Osteoblast (primary cell): ENCODE measurements at regions not wholly inside any gene's neighbourhood (a gene's known extent, or its start where the extent isn't known, plus 50 kb on each side); places are given as distances from the start of the nearest gene placed in this dataset.

Experiments
- DNase-seq: peaks from one replicate; pipeline ENCODE4 v3.0.0; 2011; ENCODE audit warnings: low spot score, mixed read lengths; ENCODE audit not compliant: insufficient read length; ENCODE audit errors: missing footprints
- H2AFZ ChIP-seq: 2 replicates; pipeline ENCODE4 v1.6.0; 2011; ENCODE audit warnings: mild to moderate bottlenecking, low read length
- H3K27ac ChIP-seq: 2 replicates; pipeline ENCODE4 v1.5.1; 2011; ENCODE audit warnings: mild to moderate bottlenecking, low read depth, low read length, moderate library complexity
- H3K27me3 ChIP-seq: 2 replicates; pipeline ENCODE4 v1.6.0; 2012; ENCODE audit warnings: mild to moderate bottlenecking, control low read depth, inconsistent platforms, low read length, moderate library complexity; ENCODE audit not compliant: insufficient read depth
- H3K36me3 ChIP-seq: 2 replicates; pipeline ENCODE4 v1.5.1; 2011; ENCODE audit warnings: mild to moderate bottlenecking, low read length, control low read depth, moderate library complexity; ENCODE audit not compliant: insufficient read depth
- H3K4me1 ChIP-seq: 2 replicates; pipeline ENCODE4 v1.5.1; 2011; ENCODE audit warnings: mild to moderate bottlenecking, low read length, control low read depth, moderate library complexity; ENCODE audit not compliant: insufficient read depth
- H3K4me2 ChIP-seq: 2 replicates; pipeline ENCODE4 v1.6.0; 2011; ENCODE audit warnings: mild to moderate bottlenecking, low read length; ENCODE audit not compliant: insufficient read depth
- H3K4me3 ChIP-seq: fragments of 200-600 bp; sonication (generic); 3 replicates; pipeline ENCODE4 v1.5.1; 2012; ENCODE audit warnings: mild to moderate bottlenecking, low read length, inconsistent platforms; ENCODE audit not compliant: insufficient read depth
- H3K79me2 ChIP-seq: 2 replicates; pipeline ENCODE4 v1.6.0; 2012; ENCODE audit warnings: mild to moderate bottlenecking, low read length, control low read depth, inconsistent platforms; ENCODE audit not compliant: insufficient read depth
- H3K9me3 ChIP-seq: 2 replicates; pipeline ENCODE4 v1.5.1; 2011; ENCODE audit warnings: low read depth, low read length, control low read depth
- H4K20me1 ChIP-seq: 2 replicates; pipeline ENCODE4 v1.6.0; 2012; ENCODE audit warnings: mild to moderate bottlenecking, low read length, control low read depth; ENCODE audit not compliant: insufficient read depth
- TF ChIP-seq, protein P1 (sequence below): IDR thresholded peaks from 2 replicates; pipeline ENCODE4 v1.5.1; 2011; ENCODE audit warnings: mild to moderate bottlenecking, low read depth, low read length, moderate library complexity; ENCODE audit errors: extremely low read depth

GRCh38 chr7:18201350-18201749 is 173.7 kb upstream of the PRPS1L1 start:
- H3K4me1 ChIP-seq = no peaks in the 10 kb centered on the region
- H3K9me3 ChIP-seq = no peaks in the 10 kb centered on the region
- H3K79me2 ChIP-seq = no peaks in the 10 kb centered on the region
- no peaks in the 10 kb centered on the region for H3K36me3 ChIP-seq
- no peak overlapping the region for H3K27ac ChIP-seq
- H2AFZ ChIP-seq = no peak overlapping the region
- no peaks in the 10 kb centered on the region for H3K27me3 ChIP-seq
- no peak overlapping the region for H3K4me3 ChIP-seq
- TF ChIP-seq, protein P1, sequence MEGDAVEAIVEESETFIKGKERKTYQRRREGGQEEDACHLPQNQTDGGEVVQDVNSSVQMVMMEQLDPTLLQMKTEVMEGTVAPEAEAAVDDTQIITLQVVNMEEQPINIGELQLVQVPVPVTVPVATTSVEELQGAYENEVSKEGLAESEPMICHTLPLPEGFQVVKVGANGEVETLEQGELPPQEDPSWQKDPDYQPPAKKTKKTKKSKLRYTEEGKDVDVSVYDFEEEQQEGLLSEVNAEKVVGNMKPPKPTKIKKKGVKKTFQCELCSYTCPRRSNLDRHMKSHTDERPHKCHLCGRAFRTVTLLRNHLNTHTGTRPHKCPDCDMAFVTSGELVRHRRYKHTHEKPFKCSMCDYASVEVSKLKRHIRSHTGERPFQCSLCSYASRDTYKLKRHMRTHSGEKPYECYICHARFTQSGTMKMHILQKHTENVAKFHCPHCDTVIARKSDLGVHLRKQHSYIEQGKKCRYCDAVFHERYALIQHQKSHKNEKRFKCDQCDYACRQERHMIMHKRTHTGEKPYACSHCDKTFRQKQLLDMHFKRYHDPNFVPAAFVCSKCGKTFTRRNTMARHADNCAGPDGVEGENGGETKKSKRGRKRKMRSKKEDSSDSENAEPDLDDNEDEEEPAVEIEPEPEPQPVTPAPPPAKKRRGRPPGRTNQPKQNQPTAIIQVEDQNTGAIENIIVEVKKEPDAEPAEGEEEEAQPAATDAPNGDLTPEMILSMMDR = no peak
- no peaks in the 10 kb centered on the region for H4K20me1 ChIP-seq
- no peak overlapping the region for H3K4me2 ChIP-seq
- DNase-seq = no peak

- no peaks in the 10 kb centered on the region for H3K27me3 ChIP-seq
- no peak overlapping the region for H3K27ac ChIP-seq
- no peak for DNase-seq
- no peaks in the 10 kb centered on the region for H3K9me3 ChIP-seq
- H3K4me1 ChIP-seq = no peaks in the 10 kb centered on the region
- H3K4me3 ChIP-seq = no peak overlapping the region
- H4K20me1 ChIP-seq = no peaks in the 10 kb centered on the region
- no peaks in the 10 kb centered on the region for H3K36me3 ChIP-seq
- no peak overlapping the region for H2AFZ ChIP-seq
- H3K4me2 ChIP-seq = no peak overlapping the region
- no peaks in the 10 kb centered on the region for H3K79me2 ChIP-seq
- TF ChIP-seq, protein P1 = no peak
These were observed 174.8 kb upstream of the PRPS1L1 start for GRCh38 chr7:18202315-18203045.

DNA sequence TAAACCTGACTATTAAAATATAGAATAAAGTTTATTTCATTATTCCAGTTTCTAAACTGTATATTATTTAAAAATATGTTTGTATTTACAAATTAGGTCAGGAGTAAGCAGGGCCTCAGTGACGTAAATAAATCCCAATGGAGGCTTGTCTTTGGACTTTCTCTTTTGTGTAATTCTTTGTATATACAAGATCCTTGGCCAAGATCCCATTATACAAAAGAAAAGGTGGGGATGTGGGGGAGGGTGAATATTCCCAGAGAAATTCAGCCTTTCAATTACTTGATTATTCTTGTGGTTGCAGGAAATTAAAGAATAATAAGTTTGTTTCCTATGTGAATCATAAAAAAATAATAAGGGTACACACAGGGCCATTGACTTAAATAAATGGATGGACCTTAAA is 178.7 kb upstream of the PRPS1L1 start:
- H3K79me2 ChIP-seq = no peaks in the 10 kb centered on the region
- H3K4me3 ChIP-seq = no peak overlapping the region
- H3K9me3 ChIP-seq = no peaks in the 10 kb centered on the region
- H2AFZ ChIP-seq = no peak overlapping the region
- no peaks in the 10 kb centered on the region for H3K27me3 ChIP-seq
- no peak for DNase-seq
- H4K20me1 ChIP-seq = no peaks in the 10 kb centered on the region
- H3K4me1 ChIP-seq = no peaks in the 10 kb centered on the region
- no peak overlapping the region for H3K4me2 ChIP-seq
- H3K36me3 ChIP-seq = no peaks in the 10 kb centered on the region
- TF ChIP-seq, protein P1 = no peak
- no peak overlapping the region for H3K27ac ChIP-seq

- TF ChIP-seq, protein P1 = no peak
- no peaks in the 10 kb centered on the region for H4K20me1 ChIP-seq
These were observed 181.3 kb upstream of the PRPS1L1 start for GRCh38 chr7:18208921-18209320.

More at GRCh38 chr7:18208921-18209320, 181.3 kb upstream of the PRPS1L1 start:
- H3K9me3 ChIP-seq = no peaks in the 10 kb centered on the region
- H3K79me2 ChIP-seq = no peaks in the 10 kb centered on the region
- no peaks in the 10 kb centered on the region for H3K4me1 ChIP-seq
- H3K4me3 ChIP-seq = no peak overlapping the region
- no peaks in the 10 kb centered on the region for H3K27me3 ChIP-seq
- H2AFZ ChIP-seq = no peak overlapping the region
- DNase-seq = no peak
- no peaks in the 10 kb centered on the region for H3K36me3 ChIP-seq
- H3K27ac ChIP-seq = no peak overlapping the region
- no peak overlapping the region for H3K4me2 ChIP-seq
